IMR-90 (cell line): ENCODE measurements at regions not wholly inside any gene's neighbourhood (a gene's known extent, or its start where the extent isn't known, plus 50 kb on each side); places are given as distances from the start of the nearest gene placed in this dataset.

Source experiments
- ATAC-seq: fragments of 200-7000 bp; cut with Tn5 transposase; 2 replicates; pipeline ENCODE4 v1.9.1; 2020; ENCODE audit warnings: low read depth, mild to moderate bottlenecking, moderate library complexity
- BruUV-seq: library from RNA; stranded (reverse); fragments of 400-500 nt; replicated peaks from 2 replicates; lab custom pipeline; 2021; lab: Mats Ljungman, UMichigan
- CTCF ChIA-PET: fragments of 300-600 bp; formaldehyde crosslinking; extraction: SDS; loops from one replicate; lab custom pipeline; 2021; ENCODE audit warnings: antibody characterized with exemption; lab: Yijun Ruan, JAX
- POLR2A ChIA-PET: fragments of 300-600 bp; sonication (Branson Sonifier 250); formaldehyde crosslinking; loops from one replicate; lab custom pipeline; 2022; ENCODE audit warnings: antibody characterized with exemption; ENCODE audit not compliant: unreplicated experiment; lab: Charles Lee
- DNase-seq: peaks from one replicate; pipeline ENCODE4 v3.0.0; 2013
- H2AFZ ChIP-seq: replicated peaks from 2 replicates; pipeline ENCODE3; 2013; ENCODE audit warnings: low read length, mild to moderate bottlenecking; ENCODE audit not compliant: poor library complexity
- H2AK5ac ChIP-seq: 2 replicates; pipeline ENCODE4 v1.6.1; 2013; ENCODE audit warnings: low read depth, low read length, inconsistent platforms
- H2AK9ac ChIP-seq: replicated peaks from 2 replicates; pipeline ENCODE3; 2013; ENCODE audit warnings: mild to moderate bottlenecking, low read depth, low read length, moderate library complexity; ENCODE audit not compliant: poor library complexity
- H2BK120ac ChIP-seq: 2 replicates; pipeline ENCODE4 v1.6.1; 2013; ENCODE audit warnings: low read depth, low read length, inconsistent platforms
- H2BK15ac ChIP-seq: 3 replicates; pipeline ENCODE4 v1.6.1; 2013; ENCODE audit warnings: low read depth, low read length, inconsistent platforms
- H2BK20ac ChIP-seq: 2 replicates; pipeline ENCODE4 v1.6.1; 2013; ENCODE audit warnings: low read depth, mild to moderate bottlenecking, inconsistent platforms, low read length, moderate library complexity
- H2BK5ac ChIP-seq: 2 replicates; pipeline ENCODE4 v1.6.1; 2013; ENCODE audit warnings: mild to moderate bottlenecking, low read depth, low read length, inconsistent platforms; ENCODE audit not compliant: poor library complexity, severe bottlenecking
- H3K14ac ChIP-seq: replicated peaks from 2 replicates; pipeline ENCODE4 v1.6.1; 2013; ENCODE audit warnings: low read depth, low read length, inconsistent platforms
- H3K18ac ChIP-seq: 2 replicates; pipeline ENCODE4 v1.6.1; 2013; ENCODE audit warnings: low read depth, low read length, control low read depth
- H3K23ac ChIP-seq: 2 replicates; pipeline ENCODE4 v1.6.1; 2013; ENCODE audit warnings: low read depth, low read length, inconsistent platforms
- H3K27ac ChIP-seq: 2 replicates; pipeline ENCODE4 v1.5.1; 2013; ENCODE audit warnings: mild to moderate bottlenecking, control low read depth, low read length; ENCODE audit not compliant: insufficient read depth
- H3K27me3 ChIP-seq: 2 replicates; pipeline ENCODE4 v1.6.1; 2013; ENCODE audit warnings: low read length; ENCODE audit not compliant: control insufficient read depth, insufficient read depth
- H3K36me3 ChIP-seq: 2 replicates; pipeline ENCODE4 v1.6.1; 2013; ENCODE audit warnings: low read length, mixed read lengths; ENCODE audit not compliant: control insufficient read depth, insufficient read depth
- H3K4ac ChIP-seq: 2 replicates; pipeline ENCODE4 v1.6.1; 2013; ENCODE audit warnings: low read depth, low read length, inconsistent platforms
- H3K4me1 ChIP-seq: 2 replicates; pipeline ENCODE4 v1.6.1; 2013; ENCODE audit warnings: low read length, mixed read lengths; ENCODE audit not compliant: control insufficient read depth, insufficient read depth
- H3K4me2 ChIP-seq: 2 replicates; pipeline ENCODE4 v1.6.1; 2013; ENCODE audit warnings: low read depth, mild to moderate bottlenecking, control low read depth, low read length, moderate library complexity
- H3K4me3 ChIP-seq: 2 replicates; pipeline ENCODE4 v1.5.1; 2013; ENCODE audit warnings: low read depth, mild to moderate bottlenecking, control low read depth, low read length, moderate library complexity; ENCODE audit not compliant: insufficient read depth
- H3K56ac ChIP-seq: 2 replicates; pipeline ENCODE4 v1.6.1; 2013; ENCODE audit warnings: low read length, inconsistent platforms; ENCODE audit not compliant: insufficient read depth; ENCODE audit errors: extremely low read depth
- H3K79me1 ChIP-seq, 2 experiments: 2 replicates each; pipeline ENCODE4 v1.6.1; 2013; ENCODE audit warnings: low read length in 2 of 2, inconsistent platforms in 1 of 2, low read depth in 1 of 2
- H3K9ac ChIP-seq: 2 replicates; pipeline ENCODE4 v1.6.1; 2013; ENCODE audit warnings: low read depth, low read length, control low read depth
- H3K9me1 ChIP-seq: 2 replicates; pipeline ENCODE4 v1.6.1; 2013; ENCODE audit warnings: low read length, inconsistent platforms; ENCODE audit not compliant: insufficient read depth
- H3K9me3 ChIP-seq: 2 replicates; pipeline ENCODE4 v1.6.1; 2013; ENCODE audit warnings: low read length; ENCODE audit not compliant: control insufficient read depth, insufficient read depth
- H4K20me1 ChIP-seq: 2 replicates; pipeline ENCODE4 v1.6.1; 2013; ENCODE audit warnings: low read length, inconsistent platforms; ENCODE audit not compliant: insufficient read depth
- H4K5ac ChIP-seq: 2 replicates; pipeline ENCODE4 v1.6.1; 2013; ENCODE audit warnings: mild to moderate bottlenecking, low read depth, low read length, control low read depth
- H4K8ac ChIP-seq, 2 experiments: 2 replicates each; pipeline ENCODE4 v1.6.1; 2013; ENCODE audit warnings: low read depth in 2 of 2, low read length in 2 of 2, control low read depth in 1 of 2, inconsistent platforms in 1 of 2
- H4K91ac ChIP-seq: 2 replicates; pipeline ENCODE4 v1.6.1; 2013; ENCODE audit warnings: low read depth, low read length, inconsistent platforms; ENCODE audit not compliant: insufficient read depth
- RAD21 ChIP-seq: IDR thresholded peaks from 2 replicates; pipeline ENCODE4 v1.6.1; 2012; ENCODE audit warnings: low read length, improper control_type of control experiment
- WGBS, 2 experiments: methylation state at CpG; one replicate each; pipeline versions ENCODE4 v1.1.5 to v1.1.7; 2013; ENCODE audit warnings: missing lambda C conversion rate in 2 of 2; ENCODE audit not compliant: insufficient read length in 1 of 2; ENCODE audit errors: extremely low coverage in 2 of 2; 5-methylcytosine and 5-hydroxymethylcytosine counted together
- dilution Hi-C: fragments of 300-500 bp; cut with HindIII; formaldehyde crosslinking; loops from one replicate; pipeline ENCODE4 v1.14.3; 2018; ENCODE audit warnings: low sequenced_read_pairs; ENCODE audit not compliant: unreplicated experiment
- in situ Hi-C: fragments of 300-500 bp; cut with MboI; formaldehyde crosslinking; loops from 3 replicates; pipeline ENCODE4 v1.14.3; 2019; ENCODE audit warnings: low sequenced_read_pairs, inconsistent platforms, mixed read lengths
- intact Hi-C: fragments of 100-400 bp; cut with micrococcal nuclease; formaldehyde crosslinking; loops from 2 replicates; pipeline ENCODE4 v1.10.0; 2022

DNA sequence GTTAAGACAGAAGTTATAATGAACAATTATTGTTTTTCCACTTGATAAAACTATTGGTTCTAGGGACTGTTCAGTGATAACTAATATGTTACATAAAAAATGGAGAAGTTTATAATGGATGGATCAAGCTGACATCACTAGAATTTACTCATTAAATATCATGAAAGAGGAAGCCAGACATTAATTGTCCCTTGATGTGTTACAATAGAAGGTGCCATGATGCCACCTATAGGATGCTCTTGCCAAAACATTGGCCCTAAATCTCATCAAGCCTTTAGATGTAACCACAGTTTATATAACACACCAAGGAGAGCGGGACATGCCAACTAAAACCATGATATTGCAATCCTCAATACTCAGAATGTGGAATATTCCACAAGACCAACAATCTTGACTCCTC, 147.9 kb upstream of the MON1B start:
- ChIA-PET CTCF (no interaction called here), POLR2A (no interaction called here)
- H2BK5ac ChIP-seq: no peak overlapping the region
- no peak overlapping the region for H3K14ac ChIP-seq
- peaks cover 4% of the 10 kb centered on the region for H3K9me3 ChIP-seq
- no peak overlapping the region for H3K56ac ChIP-seq
- intact Hi-C loops (no loop called here), in situ Hi-C loops (no loop called here), dilution Hi-C loops (no loop called here)
- H3K36me3 ChIP-seq: no peaks in the 10 kb centered on the region
- no peak for ATAC-seq
- DNase-seq: no peak
- no peaks in the 10 kb centered on the region for H3K79me1 ChIP-seq
- no peak overlapping the region for H3K4me3 ChIP-seq
- H2BK20ac ChIP-seq: no peak overlapping the region
- H3K4me1 ChIP-seq: no peaks in the 10 kb centered on the region
- no peak overlapping the region for H3K4me2 ChIP-seq
- BruUV-seq: no TSS peak
- H3K27ac ChIP-seq: no peak overlapping the region
- H3K9me1 ChIP-seq: no peaks in the 10 kb centered on the region
- H4K8ac ChIP-seq: no peak overlapping the region
- H3K9ac ChIP-seq: no peak overlapping the region
- H2BK15ac ChIP-seq: no peak overlapping the region
- H3K27me3 ChIP-seq: no peaks in the 10 kb centered on the region
- H4K20me1 ChIP-seq: no peaks in the 10 kb centered on the region
- no peak for TF ChIP-seq RAD21
- no peak overlapping the region for H4K5ac ChIP-seq
- no peak overlapping the region for H2AK9ac ChIP-seq
- no peak overlapping the region for H3K18ac ChIP-seq
- no peak overlapping the region for H2AFZ ChIP-seq
- H2AK5ac ChIP-seq: no peak overlapping the region
- no peak overlapping the region for H4K91ac ChIP-seq
- no CpG with 5 or more reads among the region's 1 CpG for WGBS, 2 experiments
- H2BK120ac ChIP-seq: no peak overlapping the region
- H3K23ac ChIP-seq: no peak overlapping the region
- no peak overlapping the region for H3K4ac ChIP-seq
